K562 (cell line): ENCODE measurements at regions not wholly inside any gene's neighbourhood (a gene's known extent, or its start where the extent isn't known, plus 50 kb on each side); places are given as distances from the start of the nearest gene placed in this dataset.

Experiments
- ATAC-seq: fragments of 200-7000 bp; cut with Tn5 transposase; 3 replicates; pipeline ENCODE4 v1.9.1; 2020; ENCODE audit warnings: moderate library complexity
- BruUV-seq: library from RNA; stranded (reverse); fragments of 400-500 nt; replicated peaks from 2 replicates; lab custom pipeline; 2021; lab: Mats Ljungman, UMichigan
- CTCF ChIA-PET: fragments of 300-600 bp; formaldehyde crosslinking; extraction: SDS; loops from one replicate; lab custom pipeline; 2021; ENCODE audit warnings: low intra/inter-chr PET ratio; lab: Yijun Ruan, JAX
- POLR2A ChIA-PET: fragments of 300-600, 350-650 bp; sonication (Branson Sonifier 250); formaldehyde crosslinking; extraction: SDS; loops from one replicate; lab custom pipeline; 2021; ENCODE audit warnings: antibody characterized with exemption, inconsistent platforms; lab: Yijun Ruan, JAX
- DNase-seq, 4 experiments: peaks; one replicate each; pipeline versions ENCODE4 v3.0.0 to v3.0.0-alpha.2; 2011 to 2018; ENCODE audit warnings: low spot score in 3 of 4, mixed read lengths in 3 of 4; ENCODE audit errors: extremely low read depth in 1 of 4
- FAIRE-seq: peaks from 2 replicates; lab custom pipeline; 2011; peaks lifted over from hg19 to GRCh38; lab: Jason Lieb, UNC
- H2AFZ ChIP-seq: 2 replicates; pipeline ENCODE4 v1.6.0; 2011; ENCODE audit warnings: low read depth, low read length, control low read depth, inconsistent platforms
- H3K27ac ChIP-seq: fragments of 200-600 bp; 3 replicates; pipeline ENCODE4 v1.8.0; 2011; ENCODE audit warnings: low read depth, mild to moderate bottlenecking, control low read depth, inconsistent platforms, low read length, moderate library complexity, mixed read lengths; ENCODE audit errors: extremely low read depth
- H3K27me3 ChIP-seq, 2 experiments: fragments of 300-600 bp in 1 of 2; 2 replicates in 1 of 2; 3 replicates in 1 of 2; pipeline versions ENCODE4 v1.6.0 to v1.8.0; 2011; ENCODE audit warnings: inconsistent platforms in 2 of 2, low read length in 2 of 2, mild to moderate bottlenecking in 1 of 2, mixed read lengths in 1 of 2, moderate library complexity in 1 of 2; ENCODE audit not compliant: control insufficient read depth in 2 of 2, insufficient read depth in 2 of 2
- H3K36me3 ChIP-seq: fragments of 300-600 bp; 3 replicates; pipeline ENCODE4 v1.8.0; 2011; ENCODE audit warnings: mild to moderate bottlenecking, low read length, inconsistent platforms; ENCODE audit not compliant: control insufficient read depth, insufficient read depth
- H3K4me1 ChIP-seq, 2 experiments: fragments of 200-600 bp in 1 of 2; replicated peaks in 1 of 2; 2 replicates in 1 of 2; 3 replicates in 1 of 2; pipeline versions ENCODE4 v1.5.1 to v1.8.0; 2011; ENCODE audit warnings: inconsistent platforms in 2 of 2, low read length in 2 of 2, mild to moderate bottlenecking in 1 of 2, mixed read lengths in 1 of 2, moderate library complexity in 1 of 2; ENCODE audit not compliant: control insufficient read depth in 2 of 2, insufficient read depth in 2 of 2
- H3K4me2 ChIP-seq: 2 replicates; pipeline ENCODE4 v1.6.1; 2011; ENCODE audit warnings: low read length, control low read depth, inconsistent platforms, mixed read lengths; ENCODE audit not compliant: insufficient read depth
- H3K4me3 ChIP-seq: fragments of 200-600 bp; sonication (generic), shearing (Covaris generic); 2 replicates; pipeline ENCODE4 v1.5.1; 2016; ENCODE audit warnings: control low read depth, inconsistent platforms
- H3K79me2 ChIP-seq: fragments of 200-600 bp; 3 replicates; pipeline ENCODE4 v1.8.0; 2011; ENCODE audit warnings: low read length, inconsistent platforms; ENCODE audit not compliant: control insufficient read depth, insufficient read depth
- H3K9ac ChIP-seq, 2 experiments: 2 replicates each; pipeline versions ENCODE4 v1.6.0 to v1.6.1; 2011; ENCODE audit warnings: low read depth in 2 of 2, low read length in 2 of 2, control low read depth in 1 of 2, inconsistent platforms in 1 of 2, mild to moderate bottlenecking in 1 of 2, mixed read lengths in 1 of 2; ENCODE audit not compliant: insufficient read depth in 1 of 2
- H3K9me1 ChIP-seq: one replicate; pipeline ENCODE4 v1.6.0; 2011; ENCODE audit warnings: inconsistent platforms, mild to moderate bottlenecking, low read length, moderate library complexity; ENCODE audit not compliant: control insufficient read depth, insufficient read depth
- H3K9me3 ChIP-seq: replicated peaks from 2 replicates; pipeline ENCODE4 v1.5.1; 2011; ENCODE audit warnings: low read depth, low read length, inconsistent platforms; ENCODE audit not compliant: control insufficient read depth, insufficient read depth
- H4K20me1 ChIP-seq: replicated peaks from 2 replicates; pipeline ENCODE4 v1.6.1; 2011; ENCODE audit warnings: low read length, inconsistent platforms, mixed read lengths; ENCODE audit not compliant: control insufficient read depth, insufficient read depth
- C11orf30 ChIP-seq: fragments of 450-650 bp; IDR thresholded peaks from 2 replicates; pipeline ENCODE4 v1.6.1; 2016; ENCODE audit warnings: low read depth, mild to moderate bottlenecking
- EHMT2 ChIP-seq: fragments of 450-650 bp; IDR thresholded peaks from 2 replicates; pipeline ENCODE4 v1.6.1; 2018; ENCODE audit warnings: antibody characterized with exemption
- FOXP4 ChIP-seq: sonication (generic); formaldehyde crosslinking; IDR thresholded peaks from 2 replicates; pipeline ENCODE4 v1.8.0; 2022; ENCODE audit warnings: mild to moderate bottlenecking, missing genetic modification reagents, borderline replicate concordance
- NFE2L1 ChIP-seq: fragments of 450-650 bp; IDR thresholded peaks from 2 replicates; pipeline ENCODE4 v1.6.1; 2016; ENCODE audit warnings: missing genetic modification characterization, low read depth, mild to moderate bottlenecking, missing compliant biosample characterization, moderate library complexity, borderline replicate concordance
- POLR2AphosphoS2 ChIP-seq: IDR thresholded peaks from 2 replicates; pipeline ENCODE4 v1.6.1; 2012; ENCODE audit warnings: low read length, improper control_type of control experiment
- TEAD4 ChIP-seq, 2 experiments: sonication (generic) in 1 of 2; formaldehyde crosslinking in 1 of 2; IDR thresholded peaks; 2 replicates each; pipeline versions ENCODE4 v1.6.1 to v1.8.0; 2012 to 2022; ENCODE audit warnings: borderline replicate concordance in 1 of 2, inconsistent platforms in 1 of 2, low read length in 1 of 2, mild to moderate bottlenecking in 1 of 2, missing genetic modification reagents in 1 of 2
- ZBED1 ChIP-seq: IDR thresholded peaks from 2 replicates; pipeline ENCODE4 v1.6.1; 2014
- ZNF311 ChIP-seq: fragments of 250-450 bp; sonication (Bioruptor Pico); IDR thresholded peaks from 2 replicates; pipeline ENCODE4 v1.4.0; 2020; ENCODE audit warnings: mild to moderate bottlenecking, moderate library complexity
- ZNF583 ChIP-seq: fragments of 250-450 bp; sonication (Bioruptor Pico); IDR thresholded peaks from 2 replicates; pipeline ENCODE4 v1.4.0; 2020
- in situ Hi-C: fragments of 300-500 bp; cut with MboI; formaldehyde crosslinking; loops from 4 replicates; pipeline ENCODE4 v1.15.0; 2018; ENCODE audit warnings: inconsistent platforms, mixed read lengths
- intact Hi-C: fragments of 100-400 bp; cut with micrococcal nuclease; formaldehyde crosslinking; loops from 2 replicates; pipeline ENCODE4 v1.14.2; 2022
- TF ChIP-seq, protein P1 (sequence below): IDR thresholded peaks from 2 replicates; pipeline ENCODE4 v1.6.1; 2016; ENCODE audit warnings: missing genetic modification characterization, missing compliant biosample characterization

DNA sequence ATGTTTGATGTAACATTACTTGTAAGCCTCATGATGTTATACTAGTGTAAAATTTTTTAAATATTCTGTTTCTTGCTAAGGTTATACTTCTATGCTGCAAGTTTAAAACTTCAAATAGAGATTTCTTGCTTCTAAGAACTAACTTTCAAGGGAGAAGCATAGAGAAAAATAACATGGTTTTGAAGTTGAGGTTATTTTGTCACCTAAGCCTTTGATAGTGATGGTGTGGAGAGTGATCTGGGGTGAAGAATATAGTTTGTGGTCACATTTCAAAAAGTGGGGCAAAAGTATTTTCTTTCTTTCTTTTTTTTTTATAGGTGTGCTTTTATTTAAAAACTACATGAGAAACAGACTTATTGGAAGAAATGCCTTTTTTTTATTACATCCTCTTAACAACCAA lies 162.4 kb downstream of the GATA3 start:
- DNase-seq (no peak), FAIRE-seq (no peak), ATAC-seq (no peak)
- Histone ChIP-seq H3K9me1 (no peaks in the 10 kb centered on the region), H3K4me3 (no peak overlapping the region), H3K4me2 (no peak overlapping the region), H3K9me3 (no peaks in the 10 kb centered on the region), H3K79me2 (no peaks in the 10 kb centered on the region), H3K4me1 (no peaks in the 10 kb centered on the region), H3K27me3 (no peaks in the 10 kb centered on the region), H3K27ac (no peak overlapping the region), H3K36me3 (no peaks in the 10 kb centered on the region), H4K20me1 (no peaks in the 10 kb centered on the region), H3K9ac (no peak overlapping the region), H2AFZ (no peak overlapping the region)
- no TSS peak for BruUV-seq
- no peak for TF ChIP-seq EHMT2
- TF ChIP-seq NFE2L1: no peak
- no peak for TF ChIP-seq TEAD4 (IDR thresholded peaks at IDR 0.05; ENCODE audit: low read length)
- no peak for TF ChIP-seq TEAD4 (CRISPR knock-in tag; IDR thresholded peaks at IDR 0.05; ENCODE audit: borderline replicate concordance)
- no peak for TF ChIP-seq ZNF583
- TF ChIP-seq C11orf30: no peak
- TF ChIP-seq, protein P1, sequence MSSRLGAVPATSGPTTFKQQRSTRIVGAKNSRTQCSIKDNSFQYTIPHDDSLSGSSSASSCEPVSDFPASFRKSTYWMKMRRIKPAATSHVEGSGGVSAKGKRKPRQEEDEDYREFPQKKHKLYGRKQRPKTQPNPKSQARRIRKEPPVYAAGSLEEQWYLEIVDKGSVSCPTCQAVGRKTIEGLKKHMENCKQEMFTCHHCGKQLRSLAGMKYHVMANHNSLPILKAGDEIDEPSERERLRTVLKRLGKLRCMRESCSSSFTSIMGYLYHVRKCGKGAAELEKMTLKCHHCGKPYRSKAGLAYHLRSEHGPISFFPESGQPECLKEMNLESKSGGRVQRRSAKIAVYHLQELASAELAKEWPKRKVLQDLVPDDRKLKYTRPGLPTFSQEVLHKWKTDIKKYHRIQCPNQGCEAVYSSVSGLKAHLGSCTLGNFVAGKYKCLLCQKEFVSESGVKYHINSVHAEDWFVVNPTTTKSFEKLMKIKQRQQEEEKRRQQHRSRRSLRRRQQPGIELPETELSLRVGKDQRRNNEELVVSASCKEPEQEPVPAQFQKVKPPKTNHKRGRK: no peak
- TF ChIP-seq POLR2AphosphoS2: no peak
- TF ChIP-seq ZBED1: no peak
- TF ChIP-seq FOXP4 (CRISPR knock-in tag): no peak
- no peak for TF ChIP-seq ZNF311 (CRISPR knock-in tag)
- intact Hi-C loops: no loop called here
- ChIA-PET POLR2A (no interaction called here), CTCF (no interaction called here)
- in situ Hi-C loops: no loop called here
